VCaP (cell line): ENCODE measurements at regions not wholly inside any gene's neighbourhood (a gene's known extent, or its start where the extent isn't known, plus 50 kb on each side); places are given as distances from the start of the nearest gene placed in this dataset.
"Not testable (repeated sequence)": the region's sequence is repeated elsewhere in the genome, so short reads cannot be mapped to it uniquely, and the experiment has no call there.

Source experiments
- H3K27ac ChIP-seq: fragments of 450-650 bp; 2 replicates; pipeline ENCODE4 v1.5.1; 2017
- TF ChIP-seq, protein P1 (sequence below): fragments of 450-650 bp; conservative IDR thresholded peaks from 2 replicates; pipeline ENCODE4 v1.5.1; 2017; ENCODE audit warnings: mild to moderate bottlenecking, moderate library complexity

DNA sequence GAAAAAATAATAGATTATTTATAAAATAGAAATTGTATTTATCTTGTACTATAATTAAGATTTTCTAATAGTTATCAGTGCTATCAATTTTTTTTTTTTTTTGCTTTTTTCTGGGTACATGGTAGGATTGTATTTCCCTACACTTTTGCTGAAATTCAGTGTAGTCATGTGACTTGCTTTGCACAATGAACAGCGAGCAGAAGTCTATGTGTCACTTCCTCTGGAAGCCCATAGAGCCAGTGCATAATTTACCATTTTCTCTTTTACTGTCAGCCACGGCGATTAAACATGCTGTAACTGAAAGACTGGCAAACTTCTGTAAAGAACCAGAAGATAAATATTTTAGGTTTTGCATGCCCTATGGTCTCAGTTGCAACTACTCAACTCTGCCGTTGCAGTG, 80.8 kb upstream of the PPP1R12A start:
- TF ChIP-seq, protein P1, sequence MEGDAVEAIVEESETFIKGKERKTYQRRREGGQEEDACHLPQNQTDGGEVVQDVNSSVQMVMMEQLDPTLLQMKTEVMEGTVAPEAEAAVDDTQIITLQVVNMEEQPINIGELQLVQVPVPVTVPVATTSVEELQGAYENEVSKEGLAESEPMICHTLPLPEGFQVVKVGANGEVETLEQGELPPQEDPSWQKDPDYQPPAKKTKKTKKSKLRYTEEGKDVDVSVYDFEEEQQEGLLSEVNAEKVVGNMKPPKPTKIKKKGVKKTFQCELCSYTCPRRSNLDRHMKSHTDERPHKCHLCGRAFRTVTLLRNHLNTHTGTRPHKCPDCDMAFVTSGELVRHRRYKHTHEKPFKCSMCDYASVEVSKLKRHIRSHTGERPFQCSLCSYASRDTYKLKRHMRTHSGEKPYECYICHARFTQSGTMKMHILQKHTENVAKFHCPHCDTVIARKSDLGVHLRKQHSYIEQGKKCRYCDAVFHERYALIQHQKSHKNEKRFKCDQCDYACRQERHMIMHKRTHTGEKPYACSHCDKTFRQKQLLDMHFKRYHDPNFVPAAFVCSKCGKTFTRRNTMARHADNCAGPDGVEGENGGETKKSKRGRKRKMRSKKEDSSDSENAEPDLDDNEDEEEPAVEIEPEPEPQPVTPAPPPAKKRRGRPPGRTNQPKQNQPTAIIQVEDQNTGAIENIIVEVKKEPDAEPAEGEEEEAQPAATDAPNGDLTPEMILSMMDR = no peak

DNA sequence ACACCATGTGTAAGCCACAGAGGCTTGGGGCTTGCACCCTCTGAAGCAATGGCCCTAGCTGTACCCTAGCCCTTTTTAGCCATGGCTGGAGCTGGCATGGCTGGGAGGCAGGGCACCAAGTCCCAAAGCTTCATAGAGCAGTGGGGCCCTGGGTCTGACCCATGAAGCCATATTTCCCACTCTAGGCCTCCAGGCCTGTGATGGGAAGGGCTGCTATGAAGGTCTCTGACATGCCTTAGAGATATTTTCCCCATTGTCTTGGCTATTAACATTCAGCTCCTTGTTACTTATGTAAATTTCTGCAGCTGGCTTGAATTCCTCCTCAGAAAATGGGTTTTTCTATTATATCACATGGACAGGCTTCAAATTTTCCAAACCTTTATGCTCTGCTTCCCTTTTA, 68.8 kb upstream of the PPP1R12A start:
- not testable (repeated sequence) for H3K27ac ChIP-seq

More for the DNA sequence above, 80.8 kb upstream of the PPP1R12A start:
- no peak overlapping the region for H3K27ac ChIP-seq

DNA sequence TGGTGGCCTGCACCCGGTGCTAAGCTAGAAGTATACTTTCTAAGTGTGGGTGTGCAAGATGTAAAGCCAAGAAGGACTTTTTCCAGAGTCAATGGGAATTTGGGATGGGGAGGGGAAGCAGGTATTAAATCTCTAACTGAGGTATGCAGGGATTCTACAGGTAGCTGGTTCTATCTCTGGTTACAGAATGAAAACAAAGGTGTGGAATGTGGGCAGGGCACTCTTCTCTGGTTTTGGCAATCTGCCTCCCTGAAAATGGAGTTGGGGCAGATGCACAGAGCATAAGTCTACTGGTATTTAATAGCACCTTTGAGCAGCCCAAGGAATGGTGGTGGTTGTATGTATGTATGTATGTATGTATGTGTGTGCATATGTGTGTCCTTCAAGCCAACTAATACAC, 66.7 kb upstream of the PPP1R12A start:
- TF ChIP-seq, protein P1 = no peak

DNA sequence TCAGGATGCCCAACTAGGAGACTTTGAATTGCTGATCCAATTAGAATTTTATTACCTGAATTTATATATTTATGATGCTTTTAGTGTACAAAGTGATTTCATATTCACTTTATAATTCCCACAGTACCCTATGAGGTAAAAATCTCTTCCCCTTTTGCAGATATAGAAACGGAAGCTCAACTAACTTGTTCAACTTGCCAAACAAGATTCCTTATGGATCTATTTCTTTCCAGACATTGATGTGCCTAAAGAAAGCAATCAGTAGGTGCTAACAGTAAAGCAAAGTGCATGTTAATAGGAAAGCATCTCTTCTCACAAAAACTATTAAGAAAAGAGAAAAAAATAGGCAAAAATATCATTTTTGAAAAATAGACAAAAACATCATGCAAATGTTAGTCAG, 65.9 kb upstream of the PPP1R12A start:
- no peak overlapping the region for H3K27ac ChIP-seq
- TF ChIP-seq, protein P1 = no peak

More for the DNA sequence above, 66.7 kb upstream of the PPP1R12A start:
- H3K27ac ChIP-seq = no peak overlapping the region

DNA sequence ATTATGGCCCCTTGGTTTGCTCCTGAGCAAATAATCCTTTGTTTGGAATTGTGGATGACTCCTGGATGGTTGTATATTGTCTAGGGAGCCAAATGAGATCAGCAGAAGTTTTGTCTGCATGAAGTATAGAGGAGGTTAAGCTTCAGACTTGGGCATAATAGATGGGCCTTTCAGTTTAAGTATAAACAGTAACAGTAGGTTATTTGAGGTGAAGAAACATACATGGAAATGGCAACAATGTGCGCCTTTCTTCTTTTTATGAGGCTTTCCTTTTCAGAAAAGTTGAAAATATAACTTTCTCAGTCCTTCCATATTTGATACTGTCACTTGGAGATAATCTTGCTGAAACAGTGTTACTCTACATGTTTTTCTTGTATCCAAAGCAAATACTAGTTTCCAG, 63.7 kb upstream of the PPP1R12A start:
- TF ChIP-seq, protein P1 = no peak
- H3K27ac ChIP-seq = no peak overlapping the region

DNA sequence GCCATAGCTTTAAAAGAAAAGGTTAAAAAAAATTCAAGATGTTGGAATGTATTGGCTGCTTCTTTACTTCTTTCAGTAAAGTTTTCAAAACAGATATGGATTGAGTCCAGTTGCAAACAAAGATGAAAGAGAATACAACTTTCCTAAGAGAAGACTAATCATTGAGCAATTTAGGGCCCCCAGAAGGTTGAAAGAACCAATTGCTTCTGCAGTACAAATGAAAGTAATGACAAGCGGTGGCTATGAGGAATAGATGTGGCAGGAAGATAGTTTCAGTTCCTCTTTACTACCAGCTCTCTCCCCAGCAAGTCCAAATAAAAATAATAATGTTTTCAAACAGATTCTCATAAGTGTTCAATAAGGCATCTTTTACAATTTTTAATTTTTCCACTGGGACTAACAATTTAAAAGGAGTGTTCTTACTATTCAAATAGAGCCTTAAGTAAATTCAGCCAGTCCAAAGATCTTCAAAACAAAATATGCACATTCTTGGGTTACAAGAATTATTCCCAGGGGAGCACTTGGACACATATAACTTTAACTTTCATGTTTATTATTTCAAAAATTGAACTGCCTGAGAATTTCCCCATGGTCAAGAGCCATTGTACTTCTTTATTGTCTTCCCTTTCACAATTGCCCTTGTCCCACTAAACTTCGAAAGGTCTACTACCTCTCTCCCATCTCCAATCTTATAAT, 62.3 kb upstream of the PPP1R12A start:
- no peak overlapping the region for H3K27ac ChIP-seq
- TF ChIP-seq, protein P1 = no peak

DNA sequence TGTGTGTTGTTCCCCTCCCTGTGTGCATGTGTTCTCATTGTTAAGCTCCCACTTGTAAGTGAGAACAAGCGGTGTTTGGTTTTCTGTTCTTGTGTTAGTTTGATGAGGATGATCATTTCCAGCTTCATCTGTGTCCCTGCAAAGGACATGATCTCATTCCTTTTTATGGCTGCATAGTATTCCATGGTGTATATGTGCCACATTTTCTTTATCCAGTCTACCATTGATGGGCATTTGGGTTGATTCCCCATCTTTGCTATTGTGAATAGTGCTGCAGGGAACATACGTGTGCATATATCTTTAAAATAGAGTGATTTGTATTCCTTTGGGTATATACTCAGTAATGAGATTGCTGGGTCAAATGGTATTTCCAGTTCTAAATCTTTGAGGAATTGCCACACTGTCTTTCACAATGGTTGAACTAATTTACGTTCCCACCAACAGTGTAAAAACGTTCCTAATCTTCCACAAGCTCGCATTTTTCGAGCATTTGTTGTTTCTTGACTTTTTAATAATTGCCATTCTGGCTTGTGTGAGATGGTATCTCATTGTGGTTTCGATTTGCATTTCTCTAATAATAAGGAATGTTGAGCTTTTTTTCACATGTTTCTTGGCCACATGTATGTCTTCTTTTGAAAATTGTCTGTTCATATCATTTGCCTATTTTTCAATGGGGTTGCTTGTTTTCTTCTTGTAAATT, 60.6 kb upstream of the PPP1R12A start:
- H3K27ac ChIP-seq = not testable (repeated sequence)

DNA sequence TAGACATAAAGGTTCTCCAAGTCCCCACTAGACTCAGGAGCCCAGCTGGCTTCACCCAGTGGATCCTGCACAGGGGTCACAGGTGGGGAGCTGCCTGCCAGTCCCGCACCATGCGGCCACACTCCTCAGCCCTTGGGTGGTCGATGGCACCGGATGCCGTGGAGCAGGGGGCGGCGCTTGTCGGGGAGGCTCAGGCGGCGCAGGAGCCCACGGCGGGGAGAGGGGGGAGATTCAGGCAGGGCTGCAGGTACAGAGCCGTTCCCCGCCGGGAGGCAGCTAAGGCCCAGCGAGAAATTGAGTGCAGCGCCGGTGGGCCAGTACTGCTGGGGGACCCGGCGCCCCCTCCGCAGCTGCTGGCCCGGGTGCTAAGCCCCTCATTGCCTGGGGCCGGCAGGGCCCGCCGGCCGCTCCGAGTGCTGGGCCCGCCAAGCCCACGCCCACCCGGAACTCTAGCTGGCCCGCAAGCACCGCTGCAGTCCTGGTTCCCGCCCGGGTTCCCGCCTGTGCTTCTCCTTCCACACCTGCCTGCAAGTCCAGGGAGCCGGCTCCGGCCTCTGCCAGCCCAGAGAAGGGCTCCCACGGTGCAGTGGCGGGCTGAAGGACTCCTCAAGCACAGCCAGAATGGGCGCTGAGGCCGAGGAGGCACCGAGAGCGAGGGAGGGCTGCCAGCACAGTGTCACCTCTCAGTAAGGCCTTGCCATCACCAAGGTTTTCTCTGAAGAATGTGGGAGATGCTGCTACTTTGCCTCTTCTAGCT, 58.4 kb upstream of the PPP1R12A start:
- TF ChIP-seq, protein P1 = no peak
- no peak overlapping the region for H3K27ac ChIP-seq
